Right lobe of liver (tissue), 6 donors: ENCODE measurements at regions not wholly inside any gene's neighbourhood (a gene's known extent, or its start where the extent isn't known, plus 50 kb on each side); places are given as distances from the start of the nearest gene placed in this dataset.
"Not testable (repeated sequence)": the region's sequence is repeated elsewhere in the genome, so short reads cannot be mapped to it uniquely, and the experiment has no call there.

ENCODE experiments used
- ATAC-seq, 4 donors: fragments of 200-7000 bp; cut with Tn5 transposase; one replicate each; pipeline ENCODE4 v1.9.1; 2020; ENCODE audit warnings: mild to moderate bottlenecking in 4 of 4, moderate library complexity in 4 of 4
- DNase-seq, 3 donors: peaks; one replicate each; pipeline ENCODE4 v3.0.0-alpha.2; 2020
- H3K27ac ChIP-seq, 3 donors: fragments of 200-600 bp; one replicate each; pipeline ENCODE4 v1.8.0; 2022
- H3K27me3 ChIP-seq, 2 donors: fragments of 200-600 bp; one replicate each; pipeline ENCODE4 v1.8.0; 2022
- H3K36me3 ChIP-seq, 4 donors: fragments of 200-600 bp; sonication (generic) in 1 of 4; one replicate each; pipeline versions ENCODE4 v1.5.1 to v1.8.0; 2017 to 2022; ENCODE audit warnings: control low read depth in 1 of 4
- H3K4me1 ChIP-seq, 4 donors: fragments of 200-600 bp; sonication (generic) in 1 of 4; one replicate each; pipeline versions ENCODE4 v1.5.1 to v1.8.0; 2017 to 2022; ENCODE audit warnings: control low read depth in 1 of 4
- H3K4me3 ChIP-seq, 3 donors: fragments of 200-600 bp; one replicate each; pipeline ENCODE4 v1.8.0; 2022
- H3K9me3 ChIP-seq, 4 donors: fragments of 200-600 bp; sonication (generic) in 1 of 4; one replicate each; pipeline versions ENCODE4 v1.5.1 to v1.8.0; 2017 to 2022; ENCODE audit warnings: control low read depth in 1 of 4
- CTCF ChIP-seq, 4 donors: fragments of 200-600 bp in 3 of 4; fragments of 450-650 bp in 1 of 4; IDR thresholded peaks; one replicate each; pipeline versions ENCODE4 v1.5.1 to v1.8.0; 2016 to 2022; ENCODE audit warnings: antibody characterized with exemption in 4 of 4, mild to moderate bottlenecking in 2 of 4
- POLR2A ChIP-seq: fragments of 450-650 bp; IDR thresholded peaks from one replicate; pipeline ENCODE4 v1.6.1; 2017; ENCODE audit warnings: antibody characterized with exemption, mild to moderate bottlenecking
- WGBS: methylation state at CpG from one replicate; pipeline ENCODE4 v1.1.6; 2018; ENCODE audit warnings: low coverage, low lambda C conversion rate; ENCODE audit not compliant: insufficient coverage; ENCODE audit errors: missing lambda C conversion rate; 5-methylcytosine and 5-hydroxymethylcytosine counted together
- intact Hi-C, 2 donors: fragments of 100-400 bp; cut with DNase I; formaldehyde crosslinking; loops; one replicate each; pipeline versions ENCODE4 v1.11.2 to v1.14.1; 2022
- donor health status: DM: no; HTN: yes; CAD: no.
- donor health status: DM: no; HTN: no; CAD: no.
- donor health status: DM: no; HTN: no; CAD: no.
- donor health status: DM: no; HTN: yes; CAD: no.
- donor health status: DM: no; HTN: yes; CAD: no.

DNA sequence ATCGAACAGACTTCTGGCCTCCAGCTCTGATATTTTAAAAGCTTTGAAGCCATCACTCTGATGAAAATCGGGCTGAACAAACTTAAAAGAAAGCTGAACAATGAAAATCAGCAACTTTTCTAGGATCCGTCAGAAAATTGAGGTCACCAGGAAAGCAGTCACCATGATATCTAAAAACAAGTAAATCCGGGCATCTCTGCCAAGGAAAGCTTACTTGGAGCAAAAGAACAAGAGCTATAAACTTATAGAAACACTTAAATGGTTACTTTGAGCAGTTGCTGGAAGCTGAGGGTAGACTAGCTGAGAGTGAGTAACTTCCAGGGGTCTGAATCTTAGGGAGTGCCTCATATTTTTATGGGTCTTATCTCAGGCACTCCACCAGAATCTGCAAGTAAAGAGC, 1043.0 kb upstream of the CDH18 start:
- Histone ChIP-seq H3K4me1 (no peaks in the 10 kb centered on the region), H3K4me3 (no peak overlapping the region), H3K36me3 (no peaks in the 10 kb centered on the region), H3K9me3 (no peaks in the 10 kb centered on the region), H3K27me3 (no peaks in the 10 kb centered on the region), H3K27ac (no peak overlapping the region)
- TF ChIP-seq POLR2A (no peak), CTCF (IDR thresholded peaks at IDR 0.05) (no peak)
- WGBS: 33% methylated on average over 4 of the region's 4 CpGs
- ATAC-seq (no peak), DNase-seq (no peak)
- intact Hi-C loops: no loop called here

GRCh38 chr5:21024966-21025365, 1037.0 kb upstream of the CDH18 start:
- no peak for ATAC-seq
- WGBS: 26% methylated on average over 1 of the region's 1 CpG
- DNase-seq: no peak

DNA sequence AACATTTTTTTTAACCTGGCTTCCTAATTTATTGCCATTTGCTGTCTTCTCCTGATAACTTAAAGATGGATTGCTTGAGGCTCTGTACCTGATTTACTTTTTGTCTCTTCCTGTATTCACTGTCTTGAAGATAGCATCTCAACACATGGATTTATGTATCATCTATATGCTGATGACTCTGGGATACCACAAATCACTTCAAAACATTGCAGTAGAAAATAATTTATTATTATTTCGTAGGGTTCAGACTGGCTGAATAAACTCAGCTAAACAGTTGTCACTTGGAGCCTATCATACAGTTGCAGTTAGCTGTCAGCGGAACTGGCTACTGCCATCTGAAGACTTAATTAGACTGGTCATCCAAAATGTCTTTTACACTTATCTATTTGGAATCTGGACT, 1025.2 kb upstream of the CDH18 start:
- no peak for DNase-seq
- 38% methylated on average over 2 of the region's 2 CpGs for WGBS

More at GRCh38 chr5:21024966-21025365, 1037.0 kb upstream of the CDH18 start:
- intact Hi-C loops: no loop called here
- no peak for TF ChIP-seq CTCF (IDR thresholded peaks at IDR 0.05)
- no peak for TF ChIP-seq POLR2A
- H3K27ac ChIP-seq: no peak overlapping the region
- no peak overlapping the region for H3K4me3 ChIP-seq
- no peaks in the 10 kb centered on the region for H3K36me3 ChIP-seq
- H3K4me1 ChIP-seq: no peaks in the 10 kb centered on the region
- no peaks in the 10 kb centered on the region for H3K27me3 ChIP-seq
- no peaks in the 10 kb centered on the region for H3K9me3 ChIP-seq

GRCh38 chr5:21007781-21008180, 1019.8 kb upstream of the CDH18 start:
- no peaks in the 10 kb centered on the region for H3K9me3 ChIP-seq
- H3K4me3 ChIP-seq: no peak overlapping the region
- no peaks in the 10 kb centered on the region for H3K36me3 ChIP-seq
- H3K27me3 ChIP-seq: no peaks in the 10 kb centered on the region
- no peak for ATAC-seq
- no peak for TF ChIP-seq CTCF (IDR thresholded peaks at IDR 0.05)
- no peak for TF ChIP-seq POLR2A
- H3K27ac ChIP-seq: no peak overlapping the region
- no peaks in the 10 kb centered on the region for H3K4me1 ChIP-seq
- DNase-seq: no peak
- intact Hi-C loops: no loop called here
- 53% methylated on average over 2 of the region's 2 CpGs for WGBS

More for the DNA sequence above, 1025.2 kb upstream of the CDH18 start:
- intact Hi-C loops: no loop called here
- H3K27me3 ChIP-seq: no peaks in the 10 kb centered on the region
- no peaks in the 10 kb centered on the region for H3K9me3 ChIP-seq
- no peak overlapping the region for H3K4me3 ChIP-seq
- H3K27ac ChIP-seq: no peak overlapping the region
- no peaks in the 10 kb centered on the region for H3K4me1 ChIP-seq
- ATAC-seq: no peak
- TF ChIP-seq POLR2A (no peak), CTCF (IDR thresholded peaks at IDR 0.05) (no peak)
- H3K36me3 ChIP-seq: no peaks in the 10 kb centered on the region

DNA sequence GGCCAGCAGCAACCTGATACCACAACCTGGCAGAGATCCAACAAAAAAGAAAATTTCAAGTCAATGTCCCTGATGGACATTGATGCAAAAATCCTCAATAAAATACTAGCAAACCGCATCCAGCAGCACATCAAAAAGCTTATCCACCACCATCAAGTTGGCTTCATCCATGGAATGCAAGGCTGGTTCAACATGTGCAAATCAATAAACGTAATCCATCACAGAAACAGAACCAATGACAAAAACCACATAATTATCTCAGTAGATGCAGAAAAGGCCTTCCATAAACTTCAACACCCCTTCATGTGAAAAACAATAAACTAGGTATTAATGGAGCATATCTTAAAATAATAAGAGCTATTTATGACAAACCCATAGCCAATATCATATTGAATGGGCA, 1000.9 kb upstream of the CDH18 start:
- DNase-seq, H3K27ac ChIP-seq, H3K36me3 ChIP-seq, ATAC-seq, H3K4me3 ChIP-seq, H3K27me3 ChIP-seq, H3K4me1 ChIP-seq, H3K9me3 ChIP-seq, intact Hi-C loops: not testable (repeated sequence)
- 53% methylated on average over 2 of the region's 2 CpGs for WGBS
